ENCODE measurements at regions not wholly inside any gene's neighbourhood (a gene's known extent, or its start where the extent isn't known, plus 50 kb on each side); places are given as distances from the start of the nearest gene placed in this dataset.

DNA sequence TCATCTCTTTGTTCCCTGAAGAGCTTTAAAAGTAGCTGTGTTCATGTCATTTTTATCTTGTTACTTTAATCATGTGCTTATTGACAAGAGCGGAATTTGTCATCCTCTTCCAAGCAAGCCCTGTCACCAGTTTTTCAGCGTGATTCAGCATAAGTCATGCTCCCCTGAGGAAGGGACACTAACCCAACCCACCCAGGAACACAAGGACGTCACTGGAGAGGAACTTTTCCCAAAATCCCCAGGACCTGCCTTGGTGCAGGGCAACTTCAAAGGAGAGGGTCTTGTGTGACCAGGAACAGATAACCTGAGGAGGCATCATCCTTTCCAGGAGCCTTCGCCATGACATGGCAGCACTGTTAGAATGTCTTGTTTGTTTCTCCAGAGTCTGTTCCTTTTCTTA lies 107.1 kb upstream of the DIO3 start:
- TF ChIP-seq, protein P1, sequence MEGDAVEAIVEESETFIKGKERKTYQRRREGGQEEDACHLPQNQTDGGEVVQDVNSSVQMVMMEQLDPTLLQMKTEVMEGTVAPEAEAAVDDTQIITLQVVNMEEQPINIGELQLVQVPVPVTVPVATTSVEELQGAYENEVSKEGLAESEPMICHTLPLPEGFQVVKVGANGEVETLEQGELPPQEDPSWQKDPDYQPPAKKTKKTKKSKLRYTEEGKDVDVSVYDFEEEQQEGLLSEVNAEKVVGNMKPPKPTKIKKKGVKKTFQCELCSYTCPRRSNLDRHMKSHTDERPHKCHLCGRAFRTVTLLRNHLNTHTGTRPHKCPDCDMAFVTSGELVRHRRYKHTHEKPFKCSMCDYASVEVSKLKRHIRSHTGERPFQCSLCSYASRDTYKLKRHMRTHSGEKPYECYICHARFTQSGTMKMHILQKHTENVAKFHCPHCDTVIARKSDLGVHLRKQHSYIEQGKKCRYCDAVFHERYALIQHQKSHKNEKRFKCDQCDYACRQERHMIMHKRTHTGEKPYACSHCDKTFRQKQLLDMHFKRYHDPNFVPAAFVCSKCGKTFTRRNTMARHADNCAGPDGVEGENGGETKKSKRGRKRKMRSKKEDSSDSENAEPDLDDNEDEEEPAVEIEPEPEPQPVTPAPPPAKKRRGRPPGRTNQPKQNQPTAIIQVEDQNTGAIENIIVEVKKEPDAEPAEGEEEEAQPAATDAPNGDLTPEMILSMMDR (IDR thresholded peaks at IDR 0.05), result no peak
- no peak for TF ChIP-seq POLR2AphosphoS5 (IDR thresholded peaks at IDR 0.05; ENCODE audit: insufficient read depth in 1 of 2, low read depth in 1 of 2)

Measured in vagina (tissue), 2 donors.